K562 (cell line): ENCODE measurements at regions not wholly inside any gene's neighbourhood (a gene's known extent, or its start where the extent isn't known, plus 50 kb on each side); places are given as distances from the start of the nearest gene placed in this dataset.

Experiments used
- ATAC-seq: fragments of 200-7000 bp; cut with Tn5 transposase; 3 replicates; pipeline ENCODE4 v1.9.1; 2020; ENCODE audit warnings: moderate library complexity
- BruUV-seq: library from RNA; stranded (reverse); fragments of 400-500 nt; replicated peaks from 2 replicates; lab custom pipeline; 2021; lab: Mats Ljungman, UMichigan
- CTCF ChIA-PET: fragments of 300-600 bp; formaldehyde crosslinking; extraction: SDS; loops from one replicate; lab custom pipeline; 2021; ENCODE audit warnings: low intra/inter-chr PET ratio; lab: Yijun Ruan, JAX
- POLR2A ChIA-PET: fragments of 300-600, 350-650 bp; sonication (Branson Sonifier 250); formaldehyde crosslinking; extraction: SDS; loops from one replicate; lab custom pipeline; 2021; ENCODE audit warnings: antibody characterized with exemption, inconsistent platforms; lab: Yijun Ruan, JAX
- DNase-seq, 4 experiments: peaks; one replicate each; pipeline versions ENCODE4 v3.0.0 to v3.0.0-alpha.2; 2011 to 2018; ENCODE audit warnings: low spot score in 3 of 4, mixed read lengths in 3 of 4; ENCODE audit errors: extremely low read depth in 1 of 4
- FAIRE-seq: peaks from 2 replicates; lab custom pipeline; 2011; peaks lifted over from hg19 to GRCh38; lab: Jason Lieb, UNC
- H2AFZ ChIP-seq: 2 replicates; pipeline ENCODE4 v1.6.0; 2011; ENCODE audit warnings: low read depth, low read length, control low read depth, inconsistent platforms
- H3K27ac ChIP-seq: fragments of 200-600 bp; 3 replicates; pipeline ENCODE4 v1.8.0; 2011; ENCODE audit warnings: low read depth, mild to moderate bottlenecking, control low read depth, inconsistent platforms, low read length, moderate library complexity, mixed read lengths; ENCODE audit errors: extremely low read depth
- H3K27me3 ChIP-seq, 2 experiments: fragments of 300-600 bp in 1 of 2; 2 replicates in 1 of 2; 3 replicates in 1 of 2; pipeline versions ENCODE4 v1.6.0 to v1.8.0; 2011; ENCODE audit warnings: inconsistent platforms in 2 of 2, low read length in 2 of 2, mild to moderate bottlenecking in 1 of 2, mixed read lengths in 1 of 2, moderate library complexity in 1 of 2; ENCODE audit not compliant: control insufficient read depth in 2 of 2, insufficient read depth in 2 of 2
- H3K36me3 ChIP-seq: fragments of 300-600 bp; 3 replicates; pipeline ENCODE4 v1.8.0; 2011; ENCODE audit warnings: mild to moderate bottlenecking, low read length, inconsistent platforms; ENCODE audit not compliant: control insufficient read depth, insufficient read depth
- H3K4me1 ChIP-seq, 2 experiments: fragments of 200-600 bp in 1 of 2; replicated peaks in 1 of 2; 2 replicates in 1 of 2; 3 replicates in 1 of 2; pipeline versions ENCODE4 v1.5.1 to v1.8.0; 2011; ENCODE audit warnings: inconsistent platforms in 2 of 2, low read length in 2 of 2, mild to moderate bottlenecking in 1 of 2, mixed read lengths in 1 of 2, moderate library complexity in 1 of 2; ENCODE audit not compliant: control insufficient read depth in 2 of 2, insufficient read depth in 2 of 2
- H3K4me2 ChIP-seq: 2 replicates; pipeline ENCODE4 v1.6.1; 2011; ENCODE audit warnings: low read length, control low read depth, inconsistent platforms, mixed read lengths; ENCODE audit not compliant: insufficient read depth
- H3K4me3 ChIP-seq: fragments of 200-600 bp; sonication (generic), shearing (Covaris generic); 2 replicates; pipeline ENCODE4 v1.5.1; 2016; ENCODE audit warnings: control low read depth, inconsistent platforms
- H3K79me2 ChIP-seq: fragments of 200-600 bp; 3 replicates; pipeline ENCODE4 v1.8.0; 2011; ENCODE audit warnings: low read length, inconsistent platforms; ENCODE audit not compliant: control insufficient read depth, insufficient read depth
- H3K9ac ChIP-seq, 2 experiments: 2 replicates each; pipeline versions ENCODE4 v1.6.0 to v1.6.1; 2011; ENCODE audit warnings: low read depth in 2 of 2, low read length in 2 of 2, control low read depth in 1 of 2, inconsistent platforms in 1 of 2, mild to moderate bottlenecking in 1 of 2, mixed read lengths in 1 of 2; ENCODE audit not compliant: insufficient read depth in 1 of 2
- H3K9me1 ChIP-seq: one replicate; pipeline ENCODE4 v1.6.0; 2011; ENCODE audit warnings: inconsistent platforms, mild to moderate bottlenecking, low read length, moderate library complexity; ENCODE audit not compliant: control insufficient read depth, insufficient read depth
- H3K9me3 ChIP-seq: replicated peaks from 2 replicates; pipeline ENCODE4 v1.5.1; 2011; ENCODE audit warnings: low read depth, low read length, inconsistent platforms; ENCODE audit not compliant: control insufficient read depth, insufficient read depth
- H4K20me1 ChIP-seq: replicated peaks from 2 replicates; pipeline ENCODE4 v1.6.1; 2011; ENCODE audit warnings: low read length, inconsistent platforms, mixed read lengths; ENCODE audit not compliant: control insufficient read depth, insufficient read depth
- CAMTA2 ChIP-seq: fragments of 250-450 bp; sonication (Bioruptor Pico); conservative IDR thresholded peaks from 2 replicates; pipeline ENCODE4 v1.5.1; 2022
- IRF2 ChIP-seq: sonication (generic); formaldehyde crosslinking; IDR thresholded peaks from 2 replicates; pipeline ENCODE4 v1.8.1; 2022; ENCODE audit warnings: mild to moderate bottlenecking, missing genetic modification reagents
- SMARCA5 ChIP-seq: fragments of 450-650 bp; IDR thresholded peaks from 2 replicates; pipeline ENCODE4 v1.6.1; 2016
- THRB ChIP-seq: fragments of 450-650 bp; formaldehyde crosslinking; conservative IDR thresholded peaks from 2 replicates; pipeline ENCODE4 v1.4.0; 2022; ENCODE audit warnings: mild to moderate bottlenecking, missing genetic modification characterization
- ZFPM2 ChIP-seq: fragments of 250-450 bp; sonication (Bioruptor Pico); IDR thresholded peaks from 2 replicates; pipeline ENCODE4 v1.5.1; 2022; ENCODE audit warnings: mild to moderate bottlenecking
- ZNF311 ChIP-seq: fragments of 250-450 bp; sonication (Bioruptor Pico); IDR thresholded peaks from 2 replicates; pipeline ENCODE4 v1.4.0; 2020; ENCODE audit warnings: mild to moderate bottlenecking, moderate library complexity
- ZNF318 ChIP-seq, 2 experiments: fragments of 450-650 bp; IDR thresholded peaks; 2 replicates each; pipeline ENCODE4 v1.6.1; 2016; ENCODE audit warnings: mild to moderate bottlenecking in 2 of 2, borderline replicate concordance in 1 of 2, low read depth in 1 of 2, moderate library complexity in 1 of 2
- ZNF764 ChIP-seq: fragments of 250-450 bp; sonication (Bioruptor Pico); IDR thresholded peaks from 2 replicates; pipeline ENCODE4 v1.4.0; 2020; ENCODE audit warnings: low read depth, mild to moderate bottlenecking, moderate library complexity
- WGBS: fragments of 100-300 bp; shearing (Covaris generic); methylation state at CpG from one replicate; pipeline ENCODE4 v1.1.6; 2016; ENCODE audit warnings: low coverage, mixed read lengths; ENCODE audit not compliant: insufficient coverage; ENCODE audit errors: missing lambda C conversion rate; 5-methylcytosine and 5-hydroxymethylcytosine counted together
- in situ Hi-C: fragments of 300-500 bp; cut with MboI; formaldehyde crosslinking; loops from 4 replicates; pipeline ENCODE4 v1.15.0; 2018; ENCODE audit warnings: inconsistent platforms, mixed read lengths
- intact Hi-C: fragments of 100-400 bp; cut with micrococcal nuclease; formaldehyde crosslinking; loops from 2 replicates; pipeline ENCODE4 v1.14.2; 2022
- TF ChIP-seq, protein P1 (sequence below): IDR thresholded peaks from 2 replicates; pipeline ENCODE4 v1.6.1; 2011; ENCODE audit not compliant: insufficient read length; ENCODE audit errors: extremely low read depth

- TF ChIP-seq THRB (CRISPR knock-in tag) = peak; percentile 47; the same call in 1 of the 2 replicates
- TF ChIP-seq ZNF764 (CRISPR knock-in tag) = no peak
- TF ChIP-seq CAMTA2 (CRISPR knock-in tag) = no peak
- peak; percentile 84; the same call in 1 of the 2 replicates for TF ChIP-seq ZNF311 (CRISPR knock-in tag)
- no peak for TF ChIP-seq IRF2 (CRISPR knock-in tag)
Measured at GRCh38 chr4:80143307-80143679, 54.0 kb upstream of the PRDM8 start (continued).

- H4K20me1 ChIP-seq = no peaks in the 10 kb centered on the region
- H3K79me2 ChIP-seq = no peaks in the 10 kb centered on the region
- CTCF ChIA-PET = no interaction called here
- in situ Hi-C loops (no loop called here), intact Hi-C loops (loop anchor here (1.0 to 5.0 kb wide), 4 partner anchors 37 to 135 kb away; partner anchors contain the start of gene ANTXR2)
- BruUV-seq = no TSS peak
- peak; percentile 51 for ATAC-seq
- 11% methylated on average over 4 of the region's 4 CpGs for WGBS
- FAIRE-seq = no peak
- H2AFZ ChIP-seq = no peak overlapping the region; the same call in 1 of the 2 replicates
- peak overlapping the region; percentile 75; the same call in 2 of the 3 replicates for H3K27ac ChIP-seq
- H3K4me3 ChIP-seq = no peak overlapping the region
- H3K4me2 ChIP-seq = peak overlapping the region; percentile 58
- H3K36me3 ChIP-seq = no peaks in the 10 kb centered on the region
- peak in 3 of 4 experiments; percentile 38 to 76 (median 47) for DNase-seq
- H3K27me3 ChIP-seq = no peaks in the 10 kb centered on the region
- H3K9ac ChIP-seq = 0 out of 4 replicates have a peak overlapping the region, but pooled peaks of 1 of the 2 experiments have one; percentile 4
- no peaks in the 10 kb centered on the region for H3K9me3 ChIP-seq
- peaks cover 8 to 66% of the 10 kb centered on the region in 2 experiments for H3K4me1 ChIP-seq
- POLR2A ChIA-PET = no interaction called here
- H3K9me1 ChIP-seq = no peaks in the 10 kb centered on the region
- TF ChIP-seq ZNF318 (IDR thresholded peaks at IDR 0.05; ENCODE audit: borderline replicate concordance in 1 of 2, low read depth in 1 of 2) = 0 out of 4 replicates have a peak, but pooled peaks of 1 of the 2 experiments have one; percentile 13
- no peak for TF ChIP-seq ZFPM2 (CRISPR knock-in tag)
- TF ChIP-seq, protein P1, sequence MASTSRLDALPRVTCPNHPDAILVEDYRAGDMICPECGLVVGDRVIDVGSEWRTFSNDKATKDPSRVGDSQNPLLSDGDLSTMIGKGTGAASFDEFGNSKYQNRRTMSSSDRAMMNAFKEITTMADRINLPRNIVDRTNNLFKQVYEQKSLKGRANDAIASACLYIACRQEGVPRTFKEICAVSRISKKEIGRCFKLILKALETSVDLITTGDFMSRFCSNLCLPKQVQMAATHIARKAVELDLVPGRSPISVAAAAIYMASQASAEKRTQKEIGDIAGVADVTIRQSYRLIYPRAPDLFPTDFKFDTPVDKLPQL = no peak
- TF ChIP-seq SMARCA5 = peak; percentile 34; the same call in 1 of the 2 replicates
Measured at GRCh38 chr4:80142394-80143306, 54.7 kb upstream of the PRDM8 start.
